OCI-LY1 (cell line): ENCODE measurements at regions not wholly inside any gene's neighbourhood (a gene's known extent, or its start where the extent isn't known, plus 50 kb on each side); places are given as distances from the start of the nearest gene placed in this dataset.

Experiments used
- H2AFZ ChIP-seq: fragments of 200-600 bp; sonication (generic), shearing (Covaris generic); 2 replicates; pipeline ENCODE4 v1.6.0; 2014; ENCODE audit warnings: antibody characterized with exemption, mild to moderate bottlenecking, low read length
- H3F3A ChIP-seq: fragments of 200-600 bp; sonication (generic), shearing (Covaris generic); 2 replicates; pipeline ENCODE4 v1.6.0; 2014; ENCODE audit warnings: mild to moderate bottlenecking, antibody characterized with exemption, low read length, moderate library complexity; ENCODE audit not compliant: insufficient read depth
- H3K27ac ChIP-seq: fragments of 200-600 bp; sonication (generic); 2 replicates; pipeline ENCODE4 v1.5.1; 2014; ENCODE audit warnings: low read length, mixed run types, mild to moderate bottlenecking, low read depth; ENCODE audit not compliant: poor library complexity, severe bottlenecking
- H3K27me3 ChIP-seq: fragments of 200-600 bp; sonication (generic); 2 replicates; pipeline ENCODE4 v1.6.0; 2014; ENCODE audit warnings: antibody characterized with exemption, mild to moderate bottlenecking, low read length, moderate library complexity; ENCODE audit not compliant: insufficient read depth
- H3K36me3 ChIP-seq: fragments of 200-600 bp; sonication (generic); 2 replicates; pipeline ENCODE4 v1.6.1; 2014; ENCODE audit warnings: mild to moderate bottlenecking, antibody characterized with exemption, low read length, moderate library complexity, mixed read lengths; ENCODE audit not compliant: insufficient read depth
- H3K4me1 ChIP-seq: fragments of 200-600 bp; sonication (generic); 2 replicates; pipeline ENCODE4 v1.5.1; 2014; ENCODE audit warnings: mild to moderate bottlenecking, low read length, moderate library complexity; ENCODE audit not compliant: insufficient read depth, severe bottlenecking
- H3K4me2 ChIP-seq: fragments of 200-600 bp; sonication (generic), shearing (Covaris generic); 2 replicates; pipeline ENCODE4 v1.6.1; 2014; ENCODE audit warnings: low read length
- H3K4me3 ChIP-seq: fragments of 200-600 bp; sonication (generic); 2 replicates; pipeline ENCODE4 v1.5.1; 2014; ENCODE audit warnings: low read length, low read depth, mild to moderate bottlenecking, mixed read lengths; ENCODE audit not compliant: poor library complexity, severe bottlenecking
- H3K79me2 ChIP-seq: fragments of 200-600 bp; shearing (Covaris generic); 2 replicates; pipeline ENCODE4 v1.6.1; 2016; ENCODE audit warnings: mixed run types, low read length, mixed read lengths; ENCODE audit not compliant: insufficient read depth
- H3K9ac ChIP-seq: fragments of 200-600 bp; sonication (generic), shearing (Covaris generic); 2 replicates; pipeline ENCODE4 v1.6.1; 2014; ENCODE audit warnings: mild to moderate bottlenecking, low read length, mixed read lengths
- H3K9me2 ChIP-seq: fragments of 200-600 bp; sonication (generic), shearing (Covaris generic); 2 replicates; pipeline ENCODE4 v1.6.1; 2014; ENCODE audit warnings: low read depth, mild to moderate bottlenecking, low read length, mixed read lengths
- H3K9me3 ChIP-seq: fragments of 200-600 bp; shearing (Covaris generic); 2 replicates; pipeline ENCODE4 v1.6.1; 2014; ENCODE audit warnings: low read length, mixed read lengths
- H4K20me1 ChIP-seq: fragments of 200-600 bp; sonication (generic), shearing (Covaris generic); 2 replicates; pipeline ENCODE4 v1.6.0; 2016; ENCODE audit warnings: mild to moderate bottlenecking, low read length; ENCODE audit not compliant: insufficient read depth
- CTCF ChIP-seq: fragments of 200-600 bp; sonication (generic), shearing (Covaris generic); IDR thresholded peaks from 2 replicates; pipeline ENCODE4 v1.5.1; 2017; ENCODE audit warnings: mild to moderate bottlenecking, antibody characterized with exemption, low read length, moderate library complexity, mixed read lengths
- EZH2 ChIP-seq: fragments of 200-600 bp; sonication (generic), shearing (Covaris generic); IDR thresholded peaks from 2 replicates; pipeline ENCODE4 v1.8.0; 2017; ENCODE audit warnings: borderline replicate concordance, mixed run types, mild to moderate bottlenecking, antibody characterized with exemption, low read length, moderate library complexity, mixed read lengths

GRCh38 chr6:156660389-156660788 lies 116.8 kb upstream of the ARID1B start:
- Histone ChIP-seq H4K20me1 (no peaks in the 10 kb centered on the region), H3K36me3 (no peaks in the 10 kb centered on the region), H3F3A (no peaks in the 10 kb centered on the region), H3K27ac (no peak overlapping the region), H3K9me3 (peaks cover 5% of the 10 kb centered on the region; the same call in 1 of the 2 replicates), H2AFZ (no peak overlapping the region), H3K27me3 (no peaks in the 10 kb centered on the region), H3K79me2 (no peaks in the 10 kb centered on the region), H3K4me2 (no peak overlapping the region), H3K9ac (no peak overlapping the region), H3K4me3 (no peak overlapping the region), H3K4me1 (peaks cover 34% of the 10 kb centered on the region), H3K9me2 (no peaks in the 10 kb centered on the region)
- no peak for TF ChIP-seq EZH2
- TF ChIP-seq CTCF, result no peak

- H3K4me3 ChIP-seq, result no peak overlapping the region
- no peak for TF ChIP-seq CTCF
- no peak for TF ChIP-seq EZH2
- no peak overlapping the region for H3K4me2 ChIP-seq
- no peaks in the 10 kb centered on the region for H3K79me2 ChIP-seq
- no peaks in the 10 kb centered on the region for H3K27me3 ChIP-seq
- no peaks in the 10 kb centered on the region for H4K20me1 ChIP-seq
- H3K27ac ChIP-seq, result no peak overlapping the region
- no peak overlapping the region for H2AFZ ChIP-seq
- peaks cover 34% of the 10 kb centered on the region for H3K4me1 ChIP-seq
- no peaks in the 10 kb centered on the region for H3K36me3 ChIP-seq
- peaks cover 5% of the 10 kb centered on the region; the same call in 1 of the 2 replicates for H3K9me3 ChIP-seq
- no peak overlapping the region for H3K9ac ChIP-seq
- no peaks in the 10 kb centered on the region for H3K9me2 ChIP-seq
- H3F3A ChIP-seq, result no peaks in the 10 kb centered on the region
Observed at GRCh38 chr6:156659822-156660198, 117.4 kb upstream of the ARID1B start.

- Histone ChIP-seq H3K4me2 (no peak overlapping the region), H3K27me3 (no peaks in the 10 kb centered on the region), H3K4me1 (peaks cover 34% of the 10 kb centered on the region), H3K9ac (no peak overlapping the region), H3K27ac (no peak overlapping the region), H4K20me1 (no peaks in the 10 kb centered on the region), H3K36me3 (no peaks in the 10 kb centered on the region), H3F3A (no peaks in the 10 kb centered on the region), H3K9me2 (no peaks in the 10 kb centered on the region), H2AFZ (no peak overlapping the region), H3K4me3 (no peak overlapping the region), H3K9me3 (peaks cover 5% of the 10 kb centered on the region; the same call in 1 of the 2 replicates), H3K79me2 (no peaks in the 10 kb centered on the region)
- TF ChIP-seq CTCF (peak; percentile 46; the same call in 1 of the 2 replicates), EZH2 (no peak)
Observed at GRCh38 chr6:156658966-156659821, 118.0 kb upstream of the ARID1B start.
